ENCODE measurements at regions not wholly inside any gene's neighbourhood (a gene's known extent, or its start where the extent isn't known, plus 50 kb on each side); places are given as distances from the start of the nearest gene placed in this dataset.
A peak's percentile ranks its signal among the peaks of the same experiment; 100 is the strongest.

- Histone ChIP-seq H3K9me3 (ENCODE audit: control insufficient read depth, low read length) (no peaks in the 10 kb centered on the region), H3K27ac (ENCODE audit: low read depth, low read length, severe bottlenecking) (no peak overlapping the region), H3K4me3 (ENCODE audit: extremely low read depth, insufficient read depth, low read length, poor library complexity, severe bottlenecking) (no peak overlapping the region), H3K4me1 (ENCODE audit: control insufficient read depth, insufficient read depth, low read length, poor library complexity, severe bottlenecking) (no peaks in the 10 kb centered on the region), H3K36me3 (ENCODE audit: control insufficient read depth, insufficient read depth, low read length) (no peaks in the 10 kb centered on the region)
- WGBS, 2 experiments (ENCODE audit: insufficient coverage in 2 of 2), result 60 to 72% methylated on average over 1 to 2 of the region's 2 CpGs
Measured at GRCh38 chr20:11780765-11781369, 136.8 kb upstream of the BTBD3 start.

- no peaks in the 10 kb centered on the region for H3K4me1 ChIP-seq (ENCODE audit: control insufficient read depth, insufficient read depth, low read length, poor library complexity, severe bottlenecking)
- no peak overlapping the region for H3K4me3 ChIP-seq (ENCODE audit: extremely low read depth, insufficient read depth, low read length, poor library complexity, severe bottlenecking)
- H3K27ac ChIP-seq (ENCODE audit: low read depth, low read length, severe bottlenecking), result no peak overlapping the region
- 55 to 67% methylated on average over 3 to 4 of the region's 6 CpGs for WGBS, 2 experiments (ENCODE audit: insufficient coverage in 2 of 2)
- H3K36me3 ChIP-seq (ENCODE audit: control insufficient read depth, insufficient read depth, low read length), result no peaks in the 10 kb centered on the region
- no peaks in the 10 kb centered on the region for H3K9me3 ChIP-seq (ENCODE audit: control insufficient read depth, low read length)
Measured at GRCh38 chr20:11783102-11783850, 134.4 kb upstream of the BTBD3 start.

GRCh38 chr20:11785885-11786507, 131.7 kb upstream of the BTBD3 start:
- Histone ChIP-seq H3K9me3 (ENCODE audit: control insufficient read depth, low read length) (no peaks in the 10 kb centered on the region), H3K4me1 (ENCODE audit: control insufficient read depth, insufficient read depth, low read length, poor library complexity, severe bottlenecking) (no peaks in the 10 kb centered on the region), H3K36me3 (ENCODE audit: control insufficient read depth, insufficient read depth, low read length) (no peaks in the 10 kb centered on the region), H3K27ac (ENCODE audit: low read depth, low read length, severe bottlenecking) (no peak overlapping the region), H3K4me3 (ENCODE audit: extremely low read depth, insufficient read depth, low read length, poor library complexity, severe bottlenecking) (no peak overlapping the region)
- 78 to 82% methylated on average over 3 of the region's 4 CpGs for WGBS, 2 experiments (ENCODE audit: insufficient coverage in 2 of 2)

- Histone ChIP-seq H3K9me3 (ENCODE audit: control insufficient read depth, low read length) (no peaks in the 10 kb centered on the region), H3K36me3 (ENCODE audit: control insufficient read depth, insufficient read depth, low read length) (no peaks in the 10 kb centered on the region), H3K4me1 (ENCODE audit: control insufficient read depth, insufficient read depth, low read length, poor library complexity, severe bottlenecking) (peaks cover 14% of the 10 kb centered on the region), H3K27ac (ENCODE audit: low read depth, low read length, severe bottlenecking) (no peak overlapping the region), H3K4me3 (ENCODE audit: extremely low read depth, insufficient read depth, low read length, poor library complexity, severe bottlenecking) (no peak overlapping the region)
- no CpG with 5 or more reads among the region's 1 CpG for WGBS, 2 experiments (ENCODE audit: insufficient coverage in 2 of 2)
Measured at GRCh38 chr20:11790046-11790445, 127.6 kb upstream of the BTBD3 start.

GRCh38 chr20:11791316-11791715, 126.4 kb upstream of the BTBD3 start:
- WGBS, 2 experiments (ENCODE audit: insufficient coverage in 2 of 2), result 94 to 100% methylated on average over 1 to 2 of the region's 2 CpGs
- Histone ChIP-seq H3K27ac (ENCODE audit: low read depth, low read length, severe bottlenecking) (peak overlapping the region; percentile 88), H3K36me3 (ENCODE audit: control insufficient read depth, insufficient read depth, low read length) (no peaks in the 10 kb centered on the region), H3K4me3 (ENCODE audit: extremely low read depth, insufficient read depth, low read length, poor library complexity, severe bottlenecking) (no peak overlapping the region), H3K9me3 (ENCODE audit: control insufficient read depth, low read length) (no peaks in the 10 kb centered on the region), H3K4me1 (ENCODE audit: control insufficient read depth, insufficient read depth, low read length, poor library complexity, severe bottlenecking) (peaks cover 14% of the 10 kb centered on the region)

- no peak overlapping the region for H3K4me3 ChIP-seq (ENCODE audit: extremely low read depth, insufficient read depth, low read length, poor library complexity, severe bottlenecking)
- peak overlapping the region; percentile 88 for H3K27ac ChIP-seq (ENCODE audit: low read depth, low read length, severe bottlenecking)
- H3K4me1 ChIP-seq (ENCODE audit: control insufficient read depth, insufficient read depth, low read length, poor library complexity, severe bottlenecking), result peaks cover 14% of the 10 kb centered on the region
- 82 to 84% methylated on average over 6 to 8 of the region's 9 CpGs for WGBS, 2 experiments (ENCODE audit: insufficient coverage in 2 of 2)
- no peaks in the 10 kb centered on the region for H3K36me3 ChIP-seq (ENCODE audit: control insufficient read depth, insufficient read depth, low read length)
- no peaks in the 10 kb centered on the region for H3K9me3 ChIP-seq (ENCODE audit: control insufficient read depth, low read length)
Measured at GRCh38 chr20:11791835-11792567, 125.7 kb upstream of the BTBD3 start.

- Histone ChIP-seq H3K4me1 (ENCODE audit: control insufficient read depth, insufficient read depth, low read length, poor library complexity, severe bottlenecking) (peaks cover 14% of the 10 kb centered on the region), H3K4me3 (ENCODE audit: extremely low read depth, insufficient read depth, low read length, poor library complexity, severe bottlenecking) (no peak overlapping the region), H3K9me3 (ENCODE audit: control insufficient read depth, low read length) (no peaks in the 10 kb centered on the region), H3K27ac (ENCODE audit: low read depth, low read length, severe bottlenecking) (peak overlapping the region; percentile 88), H3K36me3 (ENCODE audit: control insufficient read depth, insufficient read depth, low read length) (no peaks in the 10 kb centered on the region)
- 40 to 50% methylated on average over 1 of the region's 2 CpGs for WGBS, 2 experiments (ENCODE audit: insufficient coverage in 2 of 2)
Measured at GRCh38 chr20:11792568-11792953, 125.1 kb upstream of the BTBD3 start.

GRCh38 chr20:11794525-11794924, 123.2 kb upstream of the BTBD3 start:
- no peak overlapping the region for H3K27ac ChIP-seq (ENCODE audit: low read depth, low read length, severe bottlenecking)
- WGBS, 2 experiments (ENCODE audit: insufficient coverage in 2 of 2), result 86 to 94% methylated on average over 2 of the region's 3 CpGs
- no peaks in the 10 kb centered on the region for H3K36me3 ChIP-seq (ENCODE audit: control insufficient read depth, insufficient read depth, low read length)
- H3K4me1 ChIP-seq (ENCODE audit: control insufficient read depth, insufficient read depth, low read length, poor library complexity, severe bottlenecking), result peaks cover 14% of the 10 kb centered on the region
- H3K4me3 ChIP-seq (ENCODE audit: extremely low read depth, insufficient read depth, low read length, poor library complexity, severe bottlenecking), result no peak overlapping the region
- H3K9me3 ChIP-seq (ENCODE audit: control insufficient read depth, low read length), result no peaks in the 10 kb centered on the region

GRCh38 chr20:11795071-11795615, 122.5 kb upstream of the BTBD3 start:
- Histone ChIP-seq H3K36me3 (ENCODE audit: control insufficient read depth, insufficient read depth, low read length) (no peaks in the 10 kb centered on the region), H3K9me3 (ENCODE audit: control insufficient read depth, low read length) (no peaks in the 10 kb centered on the region), H3K27ac (ENCODE audit: low read depth, low read length, severe bottlenecking) (no peak overlapping the region), H3K4me3 (ENCODE audit: extremely low read depth, insufficient read depth, low read length, poor library complexity, severe bottlenecking) (no peak overlapping the region), H3K4me1 (ENCODE audit: control insufficient read depth, insufficient read depth, low read length, poor library complexity, severe bottlenecking) (peaks cover 14% of the 10 kb centered on the region)
- WGBS, 2 experiments (ENCODE audit: insufficient coverage in 2 of 2), result 95% methylated on average over 5 to 6 of the region's 8 CpGs

- Histone ChIP-seq H3K36me3 (ENCODE audit: control insufficient read depth, insufficient read depth, low read length) (no peaks in the 10 kb centered on the region), H3K9me3 (ENCODE audit: control insufficient read depth, low read length) (no peaks in the 10 kb centered on the region), H3K4me3 (ENCODE audit: extremely low read depth, insufficient read depth, low read length, poor library complexity, severe bottlenecking) (no peak overlapping the region), H3K4me1 (ENCODE audit: control insufficient read depth, insufficient read depth, low read length, poor library complexity, severe bottlenecking) (peaks cover 14% of the 10 kb centered on the region), H3K27ac (ENCODE audit: low read depth, low read length, severe bottlenecking) (no peak overlapping the region)
- 73 to 79% methylated on average over 3 of the region's 4 CpGs for WGBS, 2 experiments (ENCODE audit: insufficient coverage in 2 of 2)
Measured at GRCh38 chr20:11796026-11796425, 121.7 kb upstream of the BTBD3 start.

All from mesodermal cell (in vitro differentiated cells).